Cardiac fibroblast (primary cell): ENCODE measurements at regions not wholly inside any gene's neighbourhood (a gene's known extent, or its start where the extent isn't known, plus 50 kb on each side); places are given as distances from the start of the nearest gene placed in this dataset.

ENCODE experiments used
- DNase-seq, 2 donors: peaks; one replicate each; pipeline versions ENCODE4 v3.0.0 to v3.0.0-alpha.2; 2010; ENCODE audit warnings: low read depth in 2 of 2
- H3K4me3 ChIP-seq, 2 donors: replicated peaks in 1 of 2; 1 replicate in 1 of 2; 2 replicates in 1 of 2; pipeline ENCODE4 v1.5.1; 2011; ENCODE audit warnings: low read depth in 2 of 2, low read length in 2 of 2, mild to moderate bottlenecking in 2 of 2, moderate library complexity in 1 of 2
- TF ChIP-seq, protein P1 (sequence below): IDR thresholded peaks from one replicate; pipeline ENCODE4 v1.5.1; 2011; ENCODE audit warnings: low read depth, mild to moderate bottlenecking, low read length, inconsistent platforms

DNA sequence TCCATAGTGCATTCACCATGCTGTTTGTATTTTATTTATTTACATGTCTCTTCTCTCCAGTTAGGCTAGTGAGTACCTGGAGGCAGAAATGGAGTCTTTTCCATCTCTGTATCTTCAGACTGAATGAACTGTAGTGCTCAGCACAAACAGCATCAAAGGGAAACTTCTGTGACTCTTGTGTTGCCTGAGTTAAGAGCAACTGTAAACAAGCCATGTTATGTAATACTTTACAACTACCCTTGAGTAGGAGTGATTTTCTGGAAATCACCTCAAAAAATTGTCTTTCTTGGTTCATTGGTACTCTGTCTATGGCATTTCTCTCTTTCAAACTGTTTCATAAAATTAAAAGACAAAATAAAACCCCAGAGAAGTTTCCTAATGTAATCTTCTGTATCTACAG is 258.3 kb downstream of the CGGBP1 start:
- TF ChIP-seq, protein P1, sequence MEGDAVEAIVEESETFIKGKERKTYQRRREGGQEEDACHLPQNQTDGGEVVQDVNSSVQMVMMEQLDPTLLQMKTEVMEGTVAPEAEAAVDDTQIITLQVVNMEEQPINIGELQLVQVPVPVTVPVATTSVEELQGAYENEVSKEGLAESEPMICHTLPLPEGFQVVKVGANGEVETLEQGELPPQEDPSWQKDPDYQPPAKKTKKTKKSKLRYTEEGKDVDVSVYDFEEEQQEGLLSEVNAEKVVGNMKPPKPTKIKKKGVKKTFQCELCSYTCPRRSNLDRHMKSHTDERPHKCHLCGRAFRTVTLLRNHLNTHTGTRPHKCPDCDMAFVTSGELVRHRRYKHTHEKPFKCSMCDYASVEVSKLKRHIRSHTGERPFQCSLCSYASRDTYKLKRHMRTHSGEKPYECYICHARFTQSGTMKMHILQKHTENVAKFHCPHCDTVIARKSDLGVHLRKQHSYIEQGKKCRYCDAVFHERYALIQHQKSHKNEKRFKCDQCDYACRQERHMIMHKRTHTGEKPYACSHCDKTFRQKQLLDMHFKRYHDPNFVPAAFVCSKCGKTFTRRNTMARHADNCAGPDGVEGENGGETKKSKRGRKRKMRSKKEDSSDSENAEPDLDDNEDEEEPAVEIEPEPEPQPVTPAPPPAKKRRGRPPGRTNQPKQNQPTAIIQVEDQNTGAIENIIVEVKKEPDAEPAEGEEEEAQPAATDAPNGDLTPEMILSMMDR: no peak
- no peak for DNase-seq
- no peak overlapping the region for H3K4me3 ChIP-seq

DNA sequence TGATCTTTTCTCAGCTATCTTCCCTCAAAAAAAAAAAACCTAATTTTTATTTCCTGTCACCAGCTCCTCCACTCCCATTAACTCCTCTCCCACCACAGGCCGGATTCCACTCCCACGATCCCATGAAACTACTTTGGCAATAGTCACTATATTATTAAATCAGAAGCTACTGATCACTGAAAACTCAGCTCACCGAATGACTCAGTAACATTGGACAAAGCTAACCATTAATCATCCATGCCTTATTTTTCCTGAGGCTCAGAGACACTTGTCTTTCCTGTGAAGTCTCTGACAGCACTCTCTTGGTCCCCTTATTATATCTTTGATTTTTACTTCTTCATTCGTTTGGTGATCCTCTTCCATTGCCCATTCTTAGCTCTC is 260.2 kb downstream of the CGGBP1 start:
- H3K4me3 ChIP-seq: no peak overlapping the region
- DNase-seq: peak in 1 of 2 donors; percentile 23
- TF ChIP-seq, protein P1: no peak

DNA sequence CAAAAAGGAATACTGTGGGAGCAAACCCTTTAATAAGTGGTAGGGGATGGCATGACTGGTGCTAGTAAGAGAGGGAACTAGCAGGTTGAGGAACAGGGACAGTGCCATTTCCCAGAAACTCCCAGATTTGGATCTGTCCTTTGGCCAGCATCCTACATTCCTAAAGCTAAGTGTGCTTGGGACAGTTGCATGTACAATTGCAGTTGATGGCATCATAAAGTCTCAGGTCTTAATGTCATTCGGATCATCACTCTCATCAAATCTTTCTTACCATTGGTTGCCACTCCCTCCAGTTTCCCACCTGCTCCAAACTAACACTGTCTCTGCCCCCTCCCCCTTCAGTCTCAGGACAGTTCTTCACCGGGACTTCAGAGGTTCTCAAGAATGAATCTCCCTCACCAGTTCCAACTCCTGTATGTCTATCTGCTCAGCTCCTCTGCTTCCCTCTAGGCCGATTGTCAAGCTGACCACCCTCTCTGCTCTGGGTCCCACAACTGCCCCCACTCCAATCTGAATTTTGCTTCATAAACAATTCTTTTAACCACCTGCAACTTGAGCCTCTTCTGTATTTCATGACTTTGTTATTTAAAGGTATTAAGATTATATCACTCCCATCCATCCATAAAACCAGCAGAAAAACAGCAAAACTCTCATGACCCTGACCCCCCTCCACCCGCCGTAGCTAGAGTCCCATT is 260.8 kb downstream of the CGGBP1 start:
- no peak for DNase-seq
- no peak overlapping the region for H3K4me3 ChIP-seq
- TF ChIP-seq, protein P1: no peak

DNA sequence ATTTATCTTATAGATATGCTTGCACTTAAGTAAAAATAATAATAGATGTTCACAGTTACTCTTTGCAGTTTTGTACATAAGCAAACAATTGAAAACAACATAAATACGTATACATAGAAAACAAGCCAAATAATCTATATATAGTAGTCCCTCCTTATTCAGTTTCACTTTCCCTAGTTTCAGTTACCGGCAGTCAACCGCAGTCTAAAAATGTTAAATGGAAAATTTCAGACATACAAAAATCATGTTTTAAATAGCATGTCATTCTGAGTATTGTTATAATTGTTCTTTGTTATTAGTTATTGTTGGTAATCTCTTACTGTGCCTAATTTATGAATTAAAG is 262.0 kb downstream of the CGGBP1 start:
- TF ChIP-seq, protein P1: no peak
- no peak overlapping the region for H3K4me3 ChIP-seq
- DNase-seq: no peak

DNA sequence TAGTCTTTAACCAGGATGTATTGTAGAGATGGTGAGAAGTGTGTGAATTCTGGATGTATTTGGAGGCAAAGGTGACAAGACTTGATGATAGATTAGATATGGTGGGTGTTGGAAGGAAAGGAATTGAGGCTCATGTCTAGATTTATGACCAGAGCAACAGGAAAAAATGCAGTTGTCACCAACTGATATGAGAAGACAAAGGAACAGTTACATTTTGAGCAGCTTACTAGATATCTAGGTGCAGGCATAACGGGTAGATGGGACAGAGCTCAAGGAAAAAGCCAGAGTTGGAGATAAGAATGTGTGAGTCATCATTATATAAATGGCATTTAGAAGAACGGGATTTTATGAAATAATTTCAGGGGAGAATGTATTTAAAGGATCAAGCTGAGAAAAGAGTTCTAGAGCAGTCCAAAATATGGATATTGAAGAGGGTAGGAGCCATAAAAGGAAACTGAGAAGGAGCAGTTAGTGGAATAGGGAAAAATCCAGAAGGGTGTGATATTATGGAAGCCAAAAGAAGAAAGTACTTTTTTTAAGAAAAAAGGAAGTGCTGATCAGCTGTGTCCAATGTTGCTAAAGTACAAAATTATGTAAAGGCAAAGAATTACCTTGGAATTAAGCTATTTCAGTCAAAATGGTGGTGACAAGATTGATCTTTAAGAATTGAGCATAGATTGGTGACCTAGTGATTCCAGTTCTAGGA is 262.5 kb downstream of the CGGBP1 start:
- no peak overlapping the region for H3K4me3 ChIP-seq
- no peak for DNase-seq
- TF ChIP-seq, protein P1: no peak

DNA sequence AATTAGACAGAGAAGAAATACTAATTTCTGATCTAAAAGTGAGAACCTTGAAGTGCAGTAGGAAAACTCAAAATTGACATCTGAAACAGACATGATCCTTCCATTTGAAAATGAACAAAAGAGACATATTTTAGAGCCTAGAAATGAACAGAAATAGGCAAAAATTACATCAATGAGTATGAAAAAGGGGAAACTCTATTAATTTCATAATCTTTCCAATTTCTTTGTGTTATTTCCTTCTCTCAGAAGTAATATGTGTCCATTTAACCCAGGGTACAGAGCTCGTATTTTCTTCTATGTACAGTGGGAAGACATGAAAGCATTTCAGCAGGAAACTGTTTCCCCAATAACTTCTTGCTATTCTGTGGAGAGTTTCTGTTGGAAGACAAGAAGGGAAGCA is 263.1 kb downstream of the CGGBP1 start:
- no peak overlapping the region for H3K4me3 ChIP-seq
- no peak for DNase-seq
- TF ChIP-seq, protein P1: no peak
